ENCODE measurements at regions not wholly inside any gene's neighbourhood (a gene's known extent, or its start where the extent isn't known, plus 50 kb on each side); places are given as distances from the start of the nearest gene placed in this dataset.
"Not testable (repeated sequence)": the region's sequence is repeated elsewhere in the genome, so short reads cannot be mapped to it uniquely, and the experiment has no call there.

GRCh38 chr11:82521427-82521826 lies 212.2 kb downstream of the FAM181B start:
- no peak overlapping the region for H2AFZ ChIP-seq (ENCODE audit: low read length)
- no peak overlapping the region for H3K4me2 ChIP-seq (ENCODE audit: low read length)
- no peaks in the 10 kb centered on the region for H3K9me2 ChIP-seq (ENCODE audit: low read depth, low read length)
- no peak overlapping the region for H3K27ac ChIP-seq (ENCODE audit: low read depth, low read length, poor library complexity, severe bottlenecking)
- H3F3A ChIP-seq (ENCODE audit: insufficient read depth, low read length): no peaks in the 10 kb centered on the region
- H3K4me3 ChIP-seq (ENCODE audit: low read depth, low read length, poor library complexity, severe bottlenecking): no peak overlapping the region
- no peaks in the 10 kb centered on the region for H3K27me3 ChIP-seq (ENCODE audit: insufficient read depth, low read length)
- H3K9ac ChIP-seq (ENCODE audit: low read length): no peak overlapping the region
- no peaks in the 10 kb centered on the region for H3K36me3 ChIP-seq (ENCODE audit: insufficient read depth, low read length)
- no peaks in the 10 kb centered on the region for H3K4me1 ChIP-seq (ENCODE audit: insufficient read depth, low read length, severe bottlenecking)
- no peaks in the 10 kb centered on the region for H3K9me3 ChIP-seq (ENCODE audit: low read length)
- H4K20me1 ChIP-seq (ENCODE audit: insufficient read depth, low read length): no peaks in the 10 kb centered on the region
- no peaks in the 10 kb centered on the region for H3K79me2 ChIP-seq (ENCODE audit: insufficient read depth, low read length)
- TF ChIP-seq EZH2 (IDR thresholded peaks at IDR 0.05; ENCODE audit: borderline replicate concordance, low read length): no peak
- TF ChIP-seq, protein P1, sequence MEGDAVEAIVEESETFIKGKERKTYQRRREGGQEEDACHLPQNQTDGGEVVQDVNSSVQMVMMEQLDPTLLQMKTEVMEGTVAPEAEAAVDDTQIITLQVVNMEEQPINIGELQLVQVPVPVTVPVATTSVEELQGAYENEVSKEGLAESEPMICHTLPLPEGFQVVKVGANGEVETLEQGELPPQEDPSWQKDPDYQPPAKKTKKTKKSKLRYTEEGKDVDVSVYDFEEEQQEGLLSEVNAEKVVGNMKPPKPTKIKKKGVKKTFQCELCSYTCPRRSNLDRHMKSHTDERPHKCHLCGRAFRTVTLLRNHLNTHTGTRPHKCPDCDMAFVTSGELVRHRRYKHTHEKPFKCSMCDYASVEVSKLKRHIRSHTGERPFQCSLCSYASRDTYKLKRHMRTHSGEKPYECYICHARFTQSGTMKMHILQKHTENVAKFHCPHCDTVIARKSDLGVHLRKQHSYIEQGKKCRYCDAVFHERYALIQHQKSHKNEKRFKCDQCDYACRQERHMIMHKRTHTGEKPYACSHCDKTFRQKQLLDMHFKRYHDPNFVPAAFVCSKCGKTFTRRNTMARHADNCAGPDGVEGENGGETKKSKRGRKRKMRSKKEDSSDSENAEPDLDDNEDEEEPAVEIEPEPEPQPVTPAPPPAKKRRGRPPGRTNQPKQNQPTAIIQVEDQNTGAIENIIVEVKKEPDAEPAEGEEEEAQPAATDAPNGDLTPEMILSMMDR (IDR thresholded peaks at IDR 0.05; ENCODE audit: low read length): no peak

- Histone ChIP-seq H3K79me2 (ENCODE audit: insufficient read depth, low read length) (no peaks in the 10 kb centered on the region), H3K27ac (ENCODE audit: low read depth, low read length, poor library complexity, severe bottlenecking) (no peak overlapping the region)
These were observed 226.4 kb downstream of the FAM181B start for GRCh38 chr11:82507288-82507687.

GRCh38 chr11:82505379-82505778 lies 228.3 kb downstream of the FAM181B start:
- Histone ChIP-seq H3K9ac (ENCODE audit: low read length) (no peak overlapping the region), H3K9me3 (ENCODE audit: low read length) (no peaks in the 10 kb centered on the region), H3K79me2 (ENCODE audit: insufficient read depth, low read length) (no peaks in the 10 kb centered on the region), H3K36me3 (ENCODE audit: insufficient read depth, low read length) (no peaks in the 10 kb centered on the region), H2AFZ (ENCODE audit: low read length) (no peak overlapping the region), H3K27ac (ENCODE audit: low read depth, low read length, poor library complexity, severe bottlenecking) (no peak overlapping the region), H3K4me2 (ENCODE audit: low read length) (no peak overlapping the region), H4K20me1 (ENCODE audit: insufficient read depth, low read length) (no peaks in the 10 kb centered on the region), H3F3A (ENCODE audit: insufficient read depth, low read length) (no peaks in the 10 kb centered on the region), H3K27me3 (ENCODE audit: insufficient read depth, low read length) (no peaks in the 10 kb centered on the region), H3K9me2 (ENCODE audit: low read depth, low read length) (no peaks in the 10 kb centered on the region), H3K4me3 (ENCODE audit: low read depth, low read length, poor library complexity, severe bottlenecking) (no peak overlapping the region), H3K4me1 (ENCODE audit: insufficient read depth, low read length, severe bottlenecking) (no peaks in the 10 kb centered on the region)
- no peak for TF ChIP-seq EZH2 (IDR thresholded peaks at IDR 0.05; ENCODE audit: borderline replicate concordance, low read length)
- TF ChIP-seq, protein P1 (IDR thresholded peaks at IDR 0.05; ENCODE audit: low read length): no peak

More at GRCh38 chr11:82507288-82507687, 226.4 kb downstream of the FAM181B start:
- H2AFZ ChIP-seq (ENCODE audit: low read length): no peak overlapping the region
- H3K4me1 ChIP-seq (ENCODE audit: insufficient read depth, low read length, severe bottlenecking): no peaks in the 10 kb centered on the region
- H3K9ac ChIP-seq (ENCODE audit: low read length): no peak overlapping the region
- H4K20me1 ChIP-seq (ENCODE audit: insufficient read depth, low read length): no peaks in the 10 kb centered on the region
- H3K9me2 ChIP-seq (ENCODE audit: low read depth, low read length): no peaks in the 10 kb centered on the region
- H3F3A ChIP-seq (ENCODE audit: insufficient read depth, low read length): no peaks in the 10 kb centered on the region
- H3K36me3 ChIP-seq (ENCODE audit: insufficient read depth, low read length): no peaks in the 10 kb centered on the region
- no peaks in the 10 kb centered on the region for H3K9me3 ChIP-seq (ENCODE audit: low read length)
- H3K27me3 ChIP-seq (ENCODE audit: insufficient read depth, low read length): no peaks in the 10 kb centered on the region
- H3K4me2 ChIP-seq (ENCODE audit: low read length): no peak overlapping the region
- TF ChIP-seq EZH2 (IDR thresholded peaks at IDR 0.05; ENCODE audit: borderline replicate concordance, low read length): no peak
- TF ChIP-seq, protein P1 (IDR thresholded peaks at IDR 0.05; ENCODE audit: low read length): no peak
- no peak overlapping the region for H3K4me3 ChIP-seq (ENCODE audit: low read depth, low read length, poor library complexity, severe bottlenecking)

GRCh38 chr11:82501174-82501573 lies 232.5 kb downstream of the FAM181B start:
- H3K9me3 ChIP-seq (ENCODE audit: low read length); H3K27me3 ChIP-seq (ENCODE audit: insufficient read depth, low read length); H2AFZ ChIP-seq (ENCODE audit: low read length); H3K4me1 ChIP-seq (ENCODE audit: insufficient read depth, low read length, severe bottlenecking); H4K20me1 ChIP-seq (ENCODE audit: insufficient read depth, low read length); H3K9me2 ChIP-seq (ENCODE audit: low read depth, low read length); H3K36me3 ChIP-seq (ENCODE audit: insufficient read depth, low read length); H3K27ac ChIP-seq (ENCODE audit: low read depth, low read length, poor library complexity, severe bottlenecking); H3K4me2 ChIP-seq (ENCODE audit: low read length); H3K9ac ChIP-seq (ENCODE audit: low read length); H3F3A ChIP-seq (ENCODE audit: insufficient read depth, low read length); H3K4me3 ChIP-seq (ENCODE audit: low read depth, low read length, poor library complexity, severe bottlenecking); H3K79me2 ChIP-seq (ENCODE audit: insufficient read depth, low read length): not testable (repeated sequence)

Measured in OCI-LY1 (cell line).